ENCODE measurements at regions not wholly inside any gene's neighbourhood (a gene's known extent, or its start where the extent isn't known, plus 50 kb on each side); places are given as distances from the start of the nearest gene placed in this dataset.
"Not testable (repeated sequence)": the region's sequence is repeated elsewhere in the genome, so short reads cannot be mapped to it uniquely, and the experiment has no call there.

DNA sequence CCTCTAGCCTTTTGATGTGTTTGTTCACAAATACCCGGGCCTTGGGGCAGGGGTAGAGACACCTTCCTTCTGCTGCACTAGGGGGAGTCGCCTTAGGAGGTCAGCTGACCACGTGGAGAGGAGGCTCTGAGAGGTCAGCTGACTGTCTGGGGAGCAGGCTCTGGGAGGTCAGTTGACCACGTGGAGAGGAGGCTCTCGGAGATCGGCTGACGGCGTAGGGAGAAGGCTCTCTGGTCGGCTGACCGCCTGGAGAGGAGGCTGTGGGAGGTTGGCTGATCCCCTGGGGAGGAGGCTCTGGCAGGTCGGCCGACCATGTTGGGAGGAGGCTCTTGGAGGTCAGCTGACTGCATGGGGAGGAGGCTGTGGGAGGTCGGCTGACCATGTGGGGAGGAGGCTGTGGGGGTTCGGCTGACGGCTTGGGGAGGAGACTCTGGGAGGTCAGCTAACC, 59.6 kb upstream of the LYZL1 start:
- DNase-seq = no peak

DNA sequence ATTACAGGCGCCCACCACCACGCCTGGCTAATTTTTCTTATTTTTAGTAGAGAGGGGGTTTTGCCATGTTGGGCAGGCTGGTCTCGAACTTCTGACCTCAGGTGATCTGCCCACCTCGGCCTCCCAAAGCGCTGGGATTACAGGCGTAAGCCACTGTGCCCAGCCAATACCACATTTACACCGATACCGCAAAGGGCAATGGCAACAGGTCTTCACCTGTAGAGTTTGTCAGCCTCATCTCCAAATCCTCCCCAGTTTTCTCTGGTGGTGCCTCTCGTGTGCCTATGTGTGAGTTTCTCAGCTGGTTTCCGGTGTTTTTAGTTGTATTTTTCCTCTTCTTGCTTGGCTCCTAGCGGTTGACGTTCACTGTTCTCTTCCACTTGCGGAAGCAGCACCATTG, 52.0 kb upstream of the LYZL1 start:
- DNase-seq = not testable (repeated sequence)

DNA sequence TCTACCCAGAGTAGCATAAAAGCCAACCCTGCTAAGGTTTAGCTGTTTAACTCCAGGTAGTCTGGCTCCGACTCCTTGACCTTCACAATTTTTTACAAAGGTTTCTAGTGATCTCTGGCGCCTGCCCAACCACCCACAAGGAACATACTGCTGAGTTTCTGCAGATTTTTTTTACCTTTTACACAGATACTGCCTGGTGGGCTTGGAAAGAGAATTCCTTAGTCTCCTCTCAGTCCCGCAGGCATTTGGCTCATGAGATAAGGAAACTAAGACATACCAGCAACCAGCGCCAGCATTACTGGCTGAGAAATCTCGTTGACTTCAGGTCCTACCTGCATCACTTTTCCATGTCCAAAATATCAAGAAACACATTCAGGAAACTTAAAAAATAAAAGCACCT, 51.1 kb upstream of the LYZL1 start:
- no peak for DNase-seq

DNA sequence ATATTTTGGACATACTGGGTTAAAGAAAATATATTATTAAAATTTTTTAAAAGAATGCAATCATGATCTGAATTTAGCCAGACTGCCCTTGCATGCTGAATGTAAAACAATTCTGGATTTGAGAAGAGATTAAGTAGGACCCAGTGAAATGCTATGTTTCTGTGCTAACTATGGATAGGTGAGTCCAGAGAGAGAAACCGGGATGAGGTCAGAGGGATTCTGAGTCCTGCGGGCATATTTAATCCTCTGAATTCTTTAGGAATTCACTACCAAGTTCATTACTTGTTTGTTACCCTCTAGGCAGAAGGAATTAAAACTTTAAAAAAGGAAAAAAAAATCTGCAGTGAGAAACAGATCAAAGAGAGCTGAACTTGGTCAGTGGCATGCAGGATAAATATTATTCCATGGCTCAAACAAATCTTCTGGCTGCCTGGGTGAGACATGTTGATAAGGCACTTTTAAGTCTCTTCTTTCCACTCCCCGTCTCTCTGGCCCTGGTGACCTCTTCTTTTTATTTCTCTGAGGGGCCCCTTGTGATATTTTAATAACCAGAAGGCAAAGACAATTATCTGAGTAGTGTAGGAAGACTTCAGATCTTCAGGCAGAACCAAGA, 50.2 kb upstream of the LYZL1 start:
- no peak for DNase-seq
